Peyer's patch (tissue), 4 donors: ENCODE measurements at regions not wholly inside any gene's neighbourhood (a gene's known extent, or its start where the extent isn't known, plus 50 kb on each side); places are given as distances from the start of the nearest gene placed in this dataset.

Experiments used
- DNase-seq, 3 donors: peaks; one replicate each; pipeline ENCODE4 v3.0.0-alpha.2; 2017 to 2019
- H3K27ac ChIP-seq, 4 donors: fragments of 200-600 bp; sonication (generic); one replicate each; pipeline ENCODE4 v1.5.1; 2016 to 2019
- H3K27me3 ChIP-seq, 2 donors: fragments of 200-600 bp; sonication (generic); one replicate each; pipeline ENCODE4 v1.5.1; 2019
- H3K36me3 ChIP-seq, 3 donors: fragments of 200-600 bp; sonication (generic); one replicate each; pipeline ENCODE4 v1.5.1; 2016 to 2019
- H3K4me1 ChIP-seq, 4 donors: fragments of 200-600 bp; sonication (generic); one replicate each; pipeline ENCODE4 v1.5.1; 2016 to 2019
- H3K4me3 ChIP-seq, 4 donors: fragments of 200-600 bp; sonication (generic); 1 replicate in 3 of 4; 2 replicates in 1 of 4; pipeline ENCODE4 v1.5.1; 2016 to 2019; ENCODE audit warnings: mild to moderate bottlenecking in 1 of 4
- H3K9me3 ChIP-seq, 4 donors: fragments of 200-600 bp; sonication (generic); one replicate each; pipeline ENCODE4 v1.5.1; 2016 to 2019; ENCODE audit warnings: mild to moderate bottlenecking in 1 of 4
- POLR2A ChIP-seq, 2 donors: fragments of 450-650 bp; IDR thresholded peaks; one replicate each; pipeline ENCODE4 v1.5.1; 2017; ENCODE audit warnings: antibody characterized with exemption in 2 of 2, mild to moderate bottlenecking in 2 of 2, moderate library complexity in 2 of 2
- TF ChIP-seq, protein P1 (sequence below), 6 experiments: fragments of 450-650 bp in 4 of 6; fragments of 200-600 bp in 2 of 6; sonication (generic) in 1 of 6; IDR thresholded peaks; one replicate each; pipeline ENCODE4 v1.5.1; 2017 to 2019; ENCODE audit warnings: antibody characterized with exemption in 6 of 6, mild to moderate bottlenecking in 3 of 6, moderate library complexity in 1 of 6

DNA sequence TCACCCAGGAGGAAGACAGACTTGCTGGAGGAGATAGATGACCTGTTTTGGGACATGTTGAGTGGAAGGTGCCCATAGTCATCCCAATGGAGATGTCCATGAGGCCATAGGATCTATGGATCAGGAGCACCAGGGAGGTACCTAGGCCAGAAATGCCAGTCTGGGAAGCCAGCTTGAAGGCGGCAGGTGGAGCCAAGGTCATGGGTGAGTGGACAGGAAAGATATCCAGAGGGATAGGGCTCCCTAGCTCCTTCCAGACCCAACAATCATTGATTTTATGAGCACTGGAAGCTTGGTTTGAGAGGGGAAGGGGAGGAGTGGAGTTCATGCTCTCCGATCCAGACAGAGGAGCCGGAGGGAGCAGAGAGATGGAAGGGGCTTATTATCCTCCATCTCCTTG lies 252.6 kb downstream of the CDK5RAP2 start:
- Histone ChIP-seq H3K4me1 (no peaks in the 10 kb centered on the region), H3K4me3 (no peak overlapping the region), H3K9me3 (no peaks in the 10 kb centered on the region), H3K27ac (no peak overlapping the region), H3K36me3 (no peaks in the 10 kb centered on the region), H3K27me3 (no peaks in the 10 kb centered on the region)
- TF ChIP-seq POLR2A (IDR thresholded peaks at IDR 0.05): no peak
- TF ChIP-seq, protein P1, sequence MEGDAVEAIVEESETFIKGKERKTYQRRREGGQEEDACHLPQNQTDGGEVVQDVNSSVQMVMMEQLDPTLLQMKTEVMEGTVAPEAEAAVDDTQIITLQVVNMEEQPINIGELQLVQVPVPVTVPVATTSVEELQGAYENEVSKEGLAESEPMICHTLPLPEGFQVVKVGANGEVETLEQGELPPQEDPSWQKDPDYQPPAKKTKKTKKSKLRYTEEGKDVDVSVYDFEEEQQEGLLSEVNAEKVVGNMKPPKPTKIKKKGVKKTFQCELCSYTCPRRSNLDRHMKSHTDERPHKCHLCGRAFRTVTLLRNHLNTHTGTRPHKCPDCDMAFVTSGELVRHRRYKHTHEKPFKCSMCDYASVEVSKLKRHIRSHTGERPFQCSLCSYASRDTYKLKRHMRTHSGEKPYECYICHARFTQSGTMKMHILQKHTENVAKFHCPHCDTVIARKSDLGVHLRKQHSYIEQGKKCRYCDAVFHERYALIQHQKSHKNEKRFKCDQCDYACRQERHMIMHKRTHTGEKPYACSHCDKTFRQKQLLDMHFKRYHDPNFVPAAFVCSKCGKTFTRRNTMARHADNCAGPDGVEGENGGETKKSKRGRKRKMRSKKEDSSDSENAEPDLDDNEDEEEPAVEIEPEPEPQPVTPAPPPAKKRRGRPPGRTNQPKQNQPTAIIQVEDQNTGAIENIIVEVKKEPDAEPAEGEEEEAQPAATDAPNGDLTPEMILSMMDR (IDR thresholded peaks at IDR 0.05): no peak
- DNase-seq: no peak

DNA sequence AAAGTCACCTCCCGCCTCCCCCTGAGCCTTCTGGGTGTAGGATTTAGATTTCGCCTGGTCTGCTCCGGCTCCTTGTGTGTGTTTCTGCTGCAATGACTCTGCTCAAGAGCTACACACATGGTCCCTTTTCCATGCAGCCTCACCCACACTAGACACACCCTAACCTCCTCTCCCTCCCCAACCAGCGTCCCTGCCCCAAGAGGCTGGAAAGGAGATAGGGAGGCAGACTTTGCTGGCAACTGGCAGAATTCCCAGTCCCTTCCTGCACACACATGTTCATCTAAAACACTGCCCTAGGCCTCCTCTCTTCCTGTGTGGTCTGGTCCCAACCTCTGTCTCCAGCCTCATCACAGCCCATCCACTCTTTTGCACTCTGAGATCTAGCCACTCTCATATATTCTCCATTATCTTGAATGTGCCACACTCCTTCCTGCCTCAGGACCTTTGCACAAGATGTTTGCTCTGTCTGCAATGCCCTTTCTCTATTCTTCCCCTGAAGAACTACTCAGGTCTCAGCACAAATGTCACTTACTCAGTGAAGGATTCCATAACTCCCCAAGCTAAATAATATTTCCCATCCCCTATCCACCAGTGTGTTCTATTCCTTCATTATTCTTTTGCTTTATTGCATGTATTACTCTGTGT lies 253.8 kb downstream of the CDK5RAP2 start:
- H3K4me3 ChIP-seq: no peak overlapping the region
- H3K9me3 ChIP-seq: no peaks in the 10 kb centered on the region
- no peaks in the 10 kb centered on the region for H3K36me3 ChIP-seq
- no peak overlapping the region for H3K27ac ChIP-seq
- no peaks in the 10 kb centered on the region for H3K27me3 ChIP-seq
- no peak for DNase-seq
- H3K4me1 ChIP-seq: no peaks in the 10 kb centered on the region
- TF ChIP-seq, protein P1 (IDR thresholded peaks at IDR 0.05): no peak
- no peak for TF ChIP-seq POLR2A (IDR thresholded peaks at IDR 0.05)

DNA sequence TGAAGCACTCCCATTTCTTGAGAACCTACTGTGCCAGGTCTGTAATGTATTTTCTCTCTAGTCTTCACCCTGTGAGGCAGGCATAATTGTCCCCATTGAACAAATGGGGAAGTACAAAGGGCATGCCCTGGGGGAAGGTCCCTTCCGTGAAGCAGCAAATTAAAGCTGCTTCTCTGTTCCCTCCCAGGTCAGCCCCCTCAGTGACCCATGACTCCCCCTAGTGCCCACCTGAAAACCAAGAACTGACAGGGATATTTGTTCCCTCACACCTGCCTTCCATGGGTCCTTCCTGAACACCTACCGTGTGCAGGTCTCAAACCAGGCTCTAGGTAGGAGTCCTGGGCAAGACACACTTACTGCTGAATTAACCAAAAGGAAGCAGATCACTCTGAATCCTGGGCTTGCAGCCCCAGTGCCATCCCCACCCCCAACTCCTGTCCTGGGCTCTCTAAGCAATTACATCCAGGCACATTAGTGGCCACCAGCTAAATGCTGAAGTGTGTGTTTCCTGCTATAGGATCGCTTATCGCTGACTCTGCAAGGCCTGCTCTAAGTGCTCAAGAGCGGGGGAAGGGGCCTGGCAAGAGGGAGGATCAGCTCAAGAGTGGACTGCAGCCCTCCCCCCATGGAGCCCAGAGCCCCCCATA lies 254.8 kb downstream of the CDK5RAP2 start:
- H3K27me3 ChIP-seq: no peaks in the 10 kb centered on the region
- no peaks in the 10 kb centered on the region for H3K9me3 ChIP-seq
- no peak for TF ChIP-seq POLR2A (IDR thresholded peaks at IDR 0.05)
- TF ChIP-seq, protein P1 (IDR thresholded peaks at IDR 0.05): no peak
- H3K4me1 ChIP-seq: no peaks in the 10 kb centered on the region
- H3K4me3 ChIP-seq: no peak overlapping the region
- DNase-seq: no peak
- no peak overlapping the region for H3K27ac ChIP-seq
- H3K36me3 ChIP-seq: no peaks in the 10 kb centered on the region

DNA sequence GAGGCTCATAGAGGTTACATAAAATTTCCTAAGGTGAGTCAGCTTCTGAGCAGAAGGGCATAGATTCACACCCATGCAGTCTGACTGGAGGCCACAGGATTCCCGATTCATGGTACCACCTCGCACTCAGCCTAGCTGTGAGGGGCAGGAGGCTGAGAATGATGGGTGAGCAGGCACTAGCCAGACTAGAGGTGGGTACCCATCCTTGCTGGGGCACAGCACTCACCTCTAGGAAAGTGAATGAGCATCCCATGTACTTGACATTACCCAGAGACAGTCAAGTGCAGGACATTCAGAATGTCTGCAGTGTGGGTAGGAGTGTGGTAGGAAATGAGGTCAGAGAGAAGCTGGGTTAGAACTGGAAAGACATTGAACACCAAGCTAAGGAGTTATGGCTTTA lies 255.5 kb downstream of the CDK5RAP2 start:
- no peak for DNase-seq
- Histone ChIP-seq H3K9me3 (no peaks in the 10 kb centered on the region), H3K4me3 (no peak overlapping the region), H3K4me1 (no peaks in the 10 kb centered on the region), H3K27ac (no peak overlapping the region), H3K27me3 (no peaks in the 10 kb centered on the region), H3K36me3 (no peaks in the 10 kb centered on the region)
- TF ChIP-seq, protein P1 (IDR thresholded peaks at IDR 0.05): no peak
- no peak for TF ChIP-seq POLR2A (IDR thresholded peaks at IDR 0.05)

DNA sequence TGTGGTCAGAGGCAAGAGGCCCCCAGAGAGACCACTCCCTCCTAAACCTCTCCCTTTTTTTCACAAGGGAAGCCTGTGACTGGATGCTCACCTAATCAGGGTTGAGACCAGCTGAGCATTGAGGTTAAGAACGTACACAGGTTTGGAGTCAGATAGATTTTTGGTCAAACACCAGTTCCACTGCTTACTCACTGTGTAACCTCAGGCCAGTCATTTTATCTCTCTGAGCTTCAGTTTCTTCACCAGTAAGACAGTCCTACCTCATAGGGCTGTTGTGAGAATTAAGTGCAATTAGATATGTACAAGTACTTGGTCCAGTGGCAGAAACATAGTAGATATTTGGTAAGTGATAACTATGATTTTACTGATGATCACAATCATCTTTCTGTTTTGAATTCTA lies 256.8 kb downstream of the CDK5RAP2 start:
- Histone ChIP-seq H3K9me3 (no peaks in the 10 kb centered on the region), H3K4me3 (no peak overlapping the region), H3K36me3 (no peaks in the 10 kb centered on the region), H3K4me1 (no peaks in the 10 kb centered on the region), H3K27ac (no peak overlapping the region), H3K27me3 (no peaks in the 10 kb centered on the region)
- TF ChIP-seq POLR2A (IDR thresholded peaks at IDR 0.05): no peak
- TF ChIP-seq, protein P1 (IDR thresholded peaks at IDR 0.05): no peak
- no peak for DNase-seq
